GM19372 (cell line): ENCODE measurements at regions not wholly inside any gene's neighbourhood (a gene's known extent, or its start where the extent isn't known, plus 50 kb on each side); places are given as distances from the start of the nearest gene placed in this dataset.
A peak's percentile ranks its signal among the peaks of the same experiment; 100 is the strongest.

ENCODE experiments used
- ATAC-seq: cut with Tn5 transposase; IDR thresholded peaks from one replicate; pipeline ENCODE4 v1.9.1; 2021; ENCODE audit warnings: mild to moderate bottlenecking, low read depth, moderate library complexity; ENCODE audit not compliant: unreplicated experiment

DNA sequence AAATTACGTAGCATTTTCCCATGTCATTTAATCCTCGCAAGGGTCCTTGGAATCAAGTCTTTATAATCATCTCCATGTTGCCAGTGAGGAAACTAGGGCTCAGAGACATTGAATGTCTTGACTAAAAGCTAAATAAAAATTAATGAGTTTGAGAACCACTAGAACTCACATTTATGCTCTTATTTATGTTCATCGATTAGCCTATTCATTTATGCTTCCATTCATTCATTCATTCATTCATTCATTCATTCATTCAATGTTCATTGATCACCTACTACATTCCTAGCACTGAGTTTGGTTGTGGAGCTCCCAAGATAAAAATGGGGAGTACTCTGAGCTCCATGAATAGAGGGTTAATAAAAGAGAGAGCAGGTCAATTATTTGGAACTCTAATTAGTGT is 59.7 kb downstream of the KCNA1 start:
- no peak for ATAC-seq

DNA sequence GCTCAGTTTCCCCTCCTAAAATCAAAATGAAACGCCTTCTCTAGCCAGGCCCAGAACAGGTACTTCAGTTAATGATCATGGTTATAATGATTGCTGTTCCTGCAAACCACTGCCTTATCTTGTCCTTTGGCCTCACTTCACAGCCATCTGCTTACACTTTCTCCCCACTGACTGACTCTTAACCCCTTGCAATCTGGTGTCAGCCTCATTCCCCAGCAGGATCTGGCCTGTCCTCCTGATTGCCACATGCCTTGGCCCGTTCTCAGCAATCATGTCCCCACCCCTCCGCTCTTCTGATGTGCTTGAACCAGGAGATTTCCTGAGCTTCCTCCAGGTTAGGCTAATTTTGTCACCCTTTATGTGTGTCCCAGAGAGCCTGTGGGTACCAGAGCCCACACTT is 64.5 kb downstream of the KCNA1 start:
- ATAC-seq, result no peak

DNA sequence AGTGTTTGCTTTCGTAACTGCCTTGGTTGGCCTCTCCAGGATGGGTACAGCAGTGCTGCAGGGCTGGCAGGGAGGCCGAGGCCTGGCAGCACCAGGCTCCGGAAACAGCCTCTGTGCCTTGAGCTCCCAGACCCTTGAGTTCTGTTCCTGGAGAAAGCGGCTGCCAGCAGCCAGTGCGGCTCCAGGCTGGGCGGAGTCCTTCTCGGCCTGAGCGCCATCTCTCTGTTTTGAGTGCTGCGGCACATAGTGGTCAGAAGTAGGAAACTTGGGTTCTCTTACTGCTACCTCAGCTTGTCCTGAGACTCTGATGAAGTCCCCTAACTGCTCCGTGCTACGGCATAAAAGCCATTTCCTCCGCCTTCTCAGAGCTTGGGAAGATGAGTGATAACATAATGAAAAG is 65.9 kb downstream of the KCNA1 start:
- no peak for ATAC-seq

DNA sequence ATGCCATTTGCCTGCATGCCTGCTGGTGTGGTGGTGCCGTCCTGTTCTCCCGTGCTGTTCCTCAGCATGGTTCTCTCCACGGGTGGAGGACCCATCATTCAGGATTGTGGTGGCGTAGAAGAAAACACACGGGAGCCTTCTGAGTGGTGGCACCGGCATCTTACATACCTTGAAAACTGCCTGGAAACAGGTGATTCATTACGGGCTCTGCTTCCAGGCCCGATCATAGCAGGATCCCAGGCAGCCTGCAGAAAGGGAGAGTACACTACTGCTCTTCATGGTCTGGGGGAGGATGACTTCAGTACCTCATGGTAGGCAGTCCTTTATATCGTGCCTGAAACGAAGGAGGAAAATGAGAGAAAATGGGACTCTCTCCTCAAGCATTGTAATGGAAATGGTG is 66.6 kb upstream of the KCNA5 start:
- no peak for ATAC-seq

DNA sequence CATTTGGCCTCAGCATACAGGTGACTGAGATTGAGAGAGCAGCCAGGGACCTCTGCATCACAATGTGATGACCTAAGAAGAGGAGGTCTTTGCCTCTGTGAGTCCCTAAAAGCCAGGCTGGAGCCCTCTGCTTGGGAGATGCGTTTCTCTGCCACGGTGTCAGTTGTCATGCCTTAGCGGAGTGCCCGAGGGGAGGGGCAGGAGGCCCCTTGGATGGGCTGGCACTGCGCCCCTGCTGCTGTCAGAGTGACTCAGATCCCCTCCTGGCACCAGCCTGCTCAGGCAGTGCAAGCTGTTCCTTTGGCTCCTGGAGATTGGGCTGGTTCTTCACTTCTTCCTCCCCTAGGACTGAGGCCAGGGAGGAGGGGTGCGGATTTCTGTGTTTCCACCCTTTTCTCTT is 64.9 kb upstream of the KCNA5 start:
- no peak for ATAC-seq

DNA sequence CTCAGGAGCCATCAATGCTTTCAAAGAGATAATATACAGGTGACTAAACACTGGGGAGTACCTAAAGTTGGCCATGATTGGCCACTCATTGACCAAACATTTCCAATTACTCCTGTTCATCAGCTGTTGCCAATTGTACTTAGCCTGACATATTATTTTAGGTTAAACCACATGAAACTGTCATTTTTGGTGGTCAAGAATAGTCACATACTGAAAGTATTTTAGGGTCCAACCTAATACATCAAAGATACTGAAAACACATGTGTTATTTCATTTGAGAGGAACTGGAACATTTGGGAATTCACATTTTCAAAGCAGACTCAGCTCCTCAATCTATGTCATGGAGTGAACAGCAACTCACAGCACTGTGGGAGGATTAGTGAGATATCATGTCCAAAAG is 63.9 kb upstream of the KCNA5 start:
- peak; percentile 63 for ATAC-seq

DNA sequence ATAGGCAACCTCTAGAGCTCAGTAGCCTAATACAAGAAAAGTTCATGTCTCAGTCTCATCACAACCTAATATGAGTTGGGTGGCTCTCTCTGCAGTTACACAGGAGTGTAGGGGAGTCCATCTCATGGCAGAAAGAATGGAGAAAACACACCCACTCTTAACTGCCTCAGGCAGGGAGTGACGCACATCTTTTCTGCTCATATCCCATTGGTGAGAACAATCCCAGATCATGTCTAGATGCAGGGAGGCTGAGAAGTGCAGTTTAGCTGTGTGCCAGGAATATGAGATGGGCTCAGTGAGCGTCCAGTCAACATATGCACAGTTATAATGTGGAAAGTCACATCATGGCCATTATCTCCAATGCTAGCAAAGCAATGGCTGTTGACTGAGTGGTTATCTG is 59.3 kb upstream of the KCNA5 start:
- ATAC-seq, result no peak

DNA sequence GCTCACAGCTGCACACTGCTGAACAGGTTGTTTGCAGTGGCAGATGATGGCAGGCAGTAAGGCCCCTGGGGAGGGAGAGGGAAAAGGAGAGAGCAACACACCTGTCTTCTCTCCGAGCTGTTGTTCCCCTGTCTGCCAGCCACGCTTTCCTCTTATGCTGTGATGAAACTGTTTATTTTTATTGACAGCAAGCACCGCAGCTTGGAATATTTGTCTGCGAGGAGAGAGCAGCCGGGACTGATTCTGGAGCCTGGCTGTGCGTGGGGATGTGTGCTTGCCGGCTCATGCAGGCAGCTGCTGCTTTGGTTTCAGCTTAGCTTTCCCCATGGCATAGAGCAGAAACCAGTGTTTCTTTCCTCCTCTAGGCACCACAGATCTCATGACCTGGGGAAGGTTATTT is 58.7 kb upstream of the KCNA5 start:
- ATAC-seq, result no peak

DNA sequence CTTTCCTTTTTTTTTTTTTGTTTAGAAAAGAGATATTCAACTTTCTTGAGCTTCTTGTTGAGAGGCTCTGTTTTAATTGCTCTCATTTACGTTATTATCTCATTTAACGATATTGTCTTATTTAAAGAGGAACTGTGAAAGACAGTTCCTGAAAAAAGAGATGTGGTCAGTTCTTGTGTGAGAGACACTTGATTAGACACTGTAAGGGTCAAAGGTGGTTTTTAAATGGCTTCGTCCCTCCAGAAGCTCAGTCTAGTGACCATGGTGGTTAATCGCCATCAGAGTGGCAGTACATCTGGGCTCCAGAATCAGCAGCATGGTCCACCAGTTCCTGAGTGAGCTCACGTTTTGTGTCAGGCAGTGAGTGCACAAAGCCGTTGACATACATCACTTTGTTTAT is 57.9 kb upstream of the KCNA5 start:
- no peak for ATAC-seq

DNA sequence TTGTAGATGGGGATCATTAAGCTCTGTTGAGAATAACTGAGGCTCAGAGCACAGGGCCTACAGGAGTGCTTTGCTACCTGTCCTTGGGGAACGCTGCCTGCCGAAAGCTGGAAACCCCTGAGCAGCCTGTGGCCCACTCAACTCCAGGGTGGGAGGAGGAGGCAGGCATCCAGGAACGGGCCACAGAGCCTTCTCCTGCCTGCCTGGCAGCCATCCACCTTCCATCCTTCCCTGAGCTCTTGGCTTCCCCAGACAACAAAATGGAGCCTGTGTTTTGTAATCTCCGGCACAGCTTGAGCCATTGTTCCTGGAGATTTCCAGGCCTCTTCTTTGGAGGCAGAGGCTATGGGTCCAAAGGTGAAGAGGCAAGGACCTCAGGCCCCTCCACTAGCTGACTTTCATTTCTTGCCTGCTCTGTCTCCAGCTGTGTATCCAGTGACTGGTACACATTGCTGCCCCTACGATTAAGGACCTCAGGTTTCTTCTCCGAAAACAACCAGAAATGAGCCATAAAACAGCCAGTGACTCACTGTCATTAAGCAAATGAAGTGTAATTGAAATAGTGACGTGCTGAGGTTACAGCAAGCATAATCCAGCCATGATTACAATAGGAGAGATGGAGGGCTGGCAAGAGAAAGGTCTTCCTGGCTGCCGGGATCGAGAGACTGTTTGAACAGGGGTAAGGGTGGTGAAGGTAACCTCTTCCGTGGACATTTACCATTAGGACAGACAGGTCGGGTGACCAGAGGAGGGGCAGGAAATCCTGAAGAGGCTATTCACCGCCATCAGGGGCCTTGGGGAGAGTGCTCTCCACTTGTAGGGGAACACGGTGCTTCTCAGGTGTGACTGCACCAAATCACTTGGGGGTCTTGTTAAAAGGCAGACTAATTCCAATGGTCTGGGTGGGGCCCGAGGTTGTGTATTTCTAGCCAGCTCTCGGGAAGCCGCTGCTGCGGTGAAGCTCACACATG is 56.3 kb upstream of the KCNA5 start:
- ATAC-seq, result no peak

DNA sequence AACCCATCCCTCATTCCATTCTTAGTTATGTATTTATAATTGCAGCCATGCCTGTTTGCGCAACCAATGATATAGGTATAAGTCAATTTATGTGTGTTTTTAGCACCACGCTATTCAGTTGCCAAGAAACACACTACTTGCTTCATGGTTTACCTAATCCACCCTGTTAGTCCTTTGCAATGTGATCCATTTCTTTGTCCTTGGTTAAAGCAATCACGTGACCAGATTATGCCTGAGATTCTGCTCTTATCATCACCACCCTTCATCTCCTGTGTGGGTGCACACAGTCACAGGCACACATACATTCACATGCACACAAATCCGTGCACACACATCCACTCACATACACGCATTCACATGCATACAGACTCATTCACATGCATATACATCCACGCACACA is 52.3 kb upstream of the KCNA5 start:
- no peak for ATAC-seq

DNA sequence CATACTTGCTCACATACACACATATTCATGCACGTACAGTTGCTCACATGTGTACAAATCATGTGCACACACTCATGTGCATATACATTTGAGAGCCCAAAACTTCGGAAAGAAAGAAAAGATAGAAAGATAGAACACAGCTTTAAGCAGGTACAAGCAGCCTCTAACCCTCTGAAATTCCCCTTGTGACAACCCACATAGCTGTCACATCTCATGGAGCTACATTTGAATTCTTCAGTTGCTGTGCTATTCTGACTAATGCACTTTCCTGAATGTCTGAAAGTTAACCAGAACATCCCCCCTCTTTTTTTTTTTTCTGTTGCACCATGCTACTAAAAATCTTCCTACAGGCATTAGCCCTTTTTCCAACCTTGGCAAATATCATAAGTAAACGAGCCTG is 51.9 kb upstream of the KCNA5 start:
- no peak for ATAC-seq

DNA sequence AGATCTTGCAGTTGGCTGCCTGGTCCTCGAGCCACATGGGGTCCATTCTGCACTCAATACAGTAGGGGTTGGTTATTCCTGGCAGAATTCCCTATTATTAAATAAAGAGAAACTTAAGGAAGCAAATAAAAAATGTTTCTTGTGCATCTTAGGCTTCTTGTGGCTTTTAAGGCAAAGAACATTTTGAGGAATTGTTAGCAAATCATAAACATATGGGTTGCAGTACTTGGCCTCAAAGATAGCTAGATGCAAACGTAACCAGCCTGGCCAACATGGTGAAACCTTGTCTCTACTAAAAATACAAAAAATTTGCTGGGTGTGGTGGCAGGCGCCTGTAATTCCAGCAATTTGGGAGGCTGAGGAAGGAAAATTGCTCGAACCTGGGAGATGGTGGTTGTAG is 50.8 kb upstream of the KCNA5 start:
- ATAC-seq, result no peak
